HG02798 (cell line): ENCODE measurements at regions not wholly inside any gene's neighbourhood (a gene's known extent, or its start where the extent isn't known, plus 50 kb on each side); places are given as distances from the start of the nearest gene placed in this dataset.

Experiments
- ATAC-seq: cut with Tn5 transposase; IDR thresholded peaks from one replicate; pipeline ENCODE4 v1.9.1; 2021; ENCODE audit warnings: mild to moderate bottlenecking; ENCODE audit not compliant: unreplicated experiment, poor library complexity

GRCh38 chr1:59101518-59101917 is 195.4 kb upstream of the FGGY start:
- ATAC-seq, result no peak

- ATAC-seq, result no peak
These were observed 193.4 kb upstream of the FGGY start for GRCh38 chr1:59103457-59103856.

- no peak for ATAC-seq
These were observed 192.6 kb upstream of the FGGY start for GRCh38 chr1:59104191-59104760.

DNA sequence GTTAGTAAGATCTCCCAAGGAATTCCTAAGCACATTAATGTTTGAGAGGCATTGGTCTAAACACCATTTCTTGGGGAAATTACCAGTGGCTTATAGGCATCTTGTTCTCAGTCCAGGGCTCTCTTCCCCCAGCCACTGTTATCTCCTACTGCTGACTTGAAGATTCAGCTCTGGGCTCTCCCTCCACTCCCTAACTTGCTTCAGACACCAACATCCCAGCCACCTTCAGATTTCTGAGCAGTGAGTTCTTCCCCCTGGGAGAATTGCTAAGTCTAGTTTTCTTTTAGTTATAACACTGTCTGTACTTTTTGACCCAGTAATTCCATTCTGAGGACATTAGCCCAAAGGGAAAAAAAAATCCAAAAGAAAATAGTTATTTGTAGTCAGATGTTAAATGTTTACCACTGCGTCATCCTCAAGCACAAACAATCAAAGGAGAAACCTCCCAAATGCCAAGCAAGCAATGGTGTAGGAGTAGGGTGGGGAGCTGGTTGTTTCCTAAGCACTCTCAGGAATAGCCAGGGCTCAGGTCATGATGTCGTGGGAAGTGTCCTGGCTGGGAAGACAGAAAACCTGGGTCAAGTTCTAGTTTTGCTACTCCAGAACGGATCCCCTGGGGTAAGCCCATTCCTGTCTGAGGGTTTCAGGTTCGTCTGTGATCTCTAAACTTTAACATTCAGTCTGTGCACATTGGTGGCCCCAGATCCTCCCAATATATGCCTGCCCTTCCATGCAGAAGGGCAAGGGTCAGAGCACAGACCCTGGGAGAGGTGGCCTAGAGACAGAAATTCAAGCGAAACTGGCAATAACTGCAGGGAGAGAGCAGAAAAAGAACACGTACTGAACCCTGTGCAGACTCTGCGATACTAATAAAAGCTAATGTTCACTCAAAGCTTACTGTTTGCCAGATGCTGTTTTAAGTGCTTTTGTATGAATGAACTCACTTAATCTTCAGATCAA is 191.1 kb upstream of the FGGY start:
- no peak for ATAC-seq

GRCh38 chr1:59107516-59107915 is 189.4 kb upstream of the FGGY start:
- ATAC-seq, result no peak

DNA sequence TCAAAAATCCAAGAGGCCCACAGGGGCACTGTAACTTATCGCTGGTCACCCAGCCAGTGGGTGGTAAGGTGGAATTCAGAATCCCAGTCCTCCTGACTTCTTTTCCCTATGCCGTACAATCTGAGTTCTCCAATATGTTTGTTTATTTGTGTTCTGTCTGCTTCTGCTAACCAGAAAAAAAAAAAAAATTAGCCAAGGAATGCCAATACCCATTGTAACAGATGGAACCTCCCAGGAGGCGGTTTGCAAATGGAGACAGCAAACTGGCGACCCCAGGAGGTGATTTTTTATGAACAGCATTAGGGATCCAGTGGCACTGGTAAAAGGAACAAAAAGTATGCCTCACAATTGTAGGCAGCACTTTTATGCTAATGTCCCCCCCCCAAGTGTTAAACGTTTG is 189.0 kb upstream of the FGGY start:
- ATAC-seq, result no peak

GRCh38 chr1:59108481-59109317 is 188.2 kb upstream of the FGGY start:
- no peak for ATAC-seq

DNA sequence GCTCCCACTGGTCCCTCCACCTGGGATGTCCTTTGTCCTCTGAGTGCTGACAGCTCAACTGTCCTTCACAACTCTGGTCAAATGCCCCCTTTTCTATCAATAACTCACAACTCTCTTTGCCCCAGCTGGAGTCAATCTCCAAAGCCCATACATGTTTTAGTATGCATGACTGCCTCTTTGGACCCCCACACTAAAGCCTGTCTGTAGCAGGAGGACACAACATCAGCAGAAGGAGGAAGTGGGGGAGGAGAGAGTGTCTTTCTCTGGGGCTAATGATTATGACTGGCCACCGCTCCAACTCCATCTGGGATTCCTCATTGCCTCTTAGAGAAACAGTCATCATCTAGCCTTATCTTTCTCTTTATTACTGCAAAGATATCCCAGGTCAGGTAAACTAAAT is 186.6 kb upstream of the FGGY start:
- ATAC-seq, result no peak

DNA sequence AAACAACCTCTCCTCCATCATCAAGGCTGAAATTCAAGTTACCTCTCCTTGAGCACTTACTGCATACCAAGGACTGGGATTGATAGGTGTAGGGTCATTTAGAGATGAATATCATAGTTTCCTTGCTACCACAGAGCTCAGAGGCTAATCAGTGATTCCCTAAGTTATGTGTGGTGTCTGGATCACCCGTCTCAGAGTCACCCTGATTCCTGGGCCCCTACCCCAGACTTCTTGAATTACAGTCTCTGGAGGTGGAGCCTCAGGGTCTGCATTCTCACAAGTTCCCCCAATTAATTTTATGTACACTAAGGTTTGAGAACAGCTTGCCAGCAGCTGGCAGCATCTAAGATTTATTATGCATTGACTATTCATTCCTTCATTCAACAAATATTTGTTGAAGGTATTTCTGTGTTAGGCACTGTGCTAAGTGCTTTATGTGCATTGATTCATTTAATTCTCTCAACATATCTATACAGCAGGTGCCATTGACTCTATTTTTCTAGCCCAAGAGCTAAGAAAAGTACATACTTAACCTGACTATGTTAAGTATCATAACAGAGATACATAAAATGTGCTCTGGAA is 182.9 kb upstream of the FGGY start:
- no peak for ATAC-seq

DNA sequence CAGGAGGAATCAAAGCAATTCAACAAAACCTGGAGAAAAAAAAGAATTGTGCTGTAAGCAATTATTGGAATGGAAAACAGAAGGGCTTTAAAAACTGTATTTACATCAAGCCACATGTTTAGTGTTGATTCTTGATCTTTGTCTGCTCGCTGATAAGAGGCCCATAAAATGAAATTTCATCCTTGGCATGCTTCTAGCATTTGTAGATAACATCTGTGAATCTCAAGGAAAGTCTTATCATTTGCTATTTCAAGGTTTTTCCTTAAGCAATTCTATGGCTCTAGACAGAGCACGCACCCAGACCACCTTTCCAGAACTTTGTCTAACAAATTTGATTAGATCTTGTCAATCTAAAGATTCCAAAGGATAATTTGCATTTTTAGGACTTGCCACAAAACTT is 181.0 kb upstream of the FGGY start:
- no peak for ATAC-seq

GRCh38 chr1:59116920-59117542 is 179.9 kb upstream of the FGGY start:
- no peak for ATAC-seq

- ATAC-seq, result no peak
These were observed 174.4 kb upstream of the FGGY start for GRCh38 chr1:59122527-59122926.

DNA sequence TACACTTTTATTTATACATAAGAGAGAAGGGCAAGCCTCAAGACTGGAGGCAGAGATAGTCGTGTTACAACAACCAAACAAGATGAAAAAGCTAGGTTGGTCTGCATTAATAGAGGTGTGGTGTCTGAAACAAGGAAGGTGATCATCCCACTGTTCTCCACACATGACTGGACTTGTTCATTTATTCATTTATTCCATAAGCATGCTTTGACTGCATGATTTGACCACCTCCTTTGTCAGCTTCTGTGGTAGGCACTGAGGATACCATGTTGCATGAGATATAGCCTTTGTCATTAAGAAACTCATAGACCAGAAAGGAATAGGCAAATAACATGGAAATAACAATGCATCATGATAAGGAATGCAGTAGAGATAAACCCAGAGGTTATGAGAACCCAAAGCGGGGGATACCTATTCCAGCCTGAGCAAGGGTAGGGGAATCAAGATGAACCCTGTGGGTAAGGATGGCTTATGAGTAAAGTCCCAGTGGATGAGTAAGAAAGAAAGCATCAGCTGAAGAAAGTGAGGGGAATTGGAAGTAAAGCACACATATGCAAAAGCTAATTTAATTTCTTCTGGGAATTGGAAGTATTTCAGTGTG is 173.7 kb upstream of the FGGY start:
- no peak for ATAC-seq

DNA sequence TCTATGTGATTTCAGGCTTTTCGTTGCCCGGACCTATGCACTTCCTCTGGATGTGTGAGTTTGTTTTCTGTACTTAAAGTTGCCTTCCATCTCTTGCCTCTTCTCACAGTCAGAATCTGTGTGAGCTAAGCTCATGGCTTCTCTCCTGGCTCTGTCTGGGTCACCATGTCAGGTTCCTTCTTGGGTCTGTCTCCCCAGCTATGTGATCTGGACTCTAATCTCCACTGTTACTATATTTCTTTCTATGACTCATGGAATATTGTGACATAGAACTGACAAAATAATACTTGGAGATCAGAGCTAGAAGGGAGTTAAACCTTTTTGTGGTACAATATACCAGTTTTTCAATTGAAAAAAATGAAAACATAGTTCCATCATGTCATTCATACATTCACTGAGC is 172.7 kb upstream of the FGGY start:
- no peak for ATAC-seq

GRCh38 chr1:59125154-59125553 is 171.7 kb upstream of the FGGY start:
- no peak for ATAC-seq

GRCh38 chr1:59125676-59126320 is 171.1 kb upstream of the FGGY start:
- no peak for ATAC-seq

DNA sequence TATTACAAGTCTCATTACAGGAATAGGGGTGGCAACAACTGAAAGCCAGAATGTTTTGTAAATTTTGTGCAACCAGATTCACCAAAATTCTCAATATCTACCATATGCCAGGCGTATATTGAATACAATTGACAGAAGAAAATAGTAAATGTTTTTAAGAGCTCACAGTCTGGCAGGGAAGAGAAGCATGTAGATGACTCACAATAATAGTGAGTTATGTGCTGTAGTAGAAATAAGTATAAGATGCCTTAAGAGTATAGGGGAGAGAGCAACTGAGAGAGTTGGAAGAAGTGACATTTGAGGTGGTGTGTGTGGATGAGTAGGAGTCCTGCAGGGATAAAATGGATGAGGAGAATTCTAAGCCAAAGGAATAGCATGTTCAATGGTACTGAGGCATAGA is 170.5 kb upstream of the FGGY start:
- no peak for ATAC-seq

- no peak for ATAC-seq
These were observed 168.6 kb upstream of the FGGY start for GRCh38 chr1:59128239-59128736.

GRCh38 chr1:59128784-59129227 is 168.1 kb upstream of the FGGY start:
- no peak for ATAC-seq
